OCI-LY3 (cell line): ENCODE measurements at regions not wholly inside any gene's neighbourhood (a gene's known extent, or its start where the extent isn't known, plus 50 kb on each side); places are given as distances from the start of the nearest gene placed in this dataset.

Source experiments
- EZH2phosphoT487 ChIP-seq: fragments of 200-600 bp; shearing (Covaris generic); IDR thresholded peaks from 2 replicates; pipeline ENCODE4 v1.6.1; 2018; ENCODE audit warnings: antibody characterized with exemption, mixed run types, low read depth
- TF ChIP-seq, protein P1 (sequence below): fragments of 200-600, 300-600 bp; sonication (generic); IDR thresholded peaks from 2 replicates; pipeline ENCODE4 v1.5.1; 2014; ENCODE audit warnings: antibody characterized with exemption, low read length, low read depth

DNA sequence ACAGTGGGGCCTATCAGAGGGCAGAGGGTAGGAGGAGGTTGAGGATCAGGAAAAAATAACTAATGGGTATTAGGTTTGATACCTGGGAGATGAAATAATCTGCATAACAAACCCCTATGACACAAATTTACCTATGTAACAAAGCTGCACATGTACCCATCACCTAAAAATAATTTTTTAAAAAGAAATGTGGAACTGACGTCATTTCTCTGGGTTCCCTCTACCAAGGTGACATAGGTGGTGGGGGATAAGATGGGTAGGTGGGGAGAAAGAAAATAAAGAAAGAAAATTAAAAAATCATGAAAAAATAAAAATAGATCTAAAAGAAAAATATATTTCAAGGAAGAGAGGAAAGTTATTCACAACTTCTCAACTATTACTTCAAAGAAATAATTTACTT lies 153.1 kb upstream of the SORCS1 start:
- TF ChIP-seq, protein P1, sequence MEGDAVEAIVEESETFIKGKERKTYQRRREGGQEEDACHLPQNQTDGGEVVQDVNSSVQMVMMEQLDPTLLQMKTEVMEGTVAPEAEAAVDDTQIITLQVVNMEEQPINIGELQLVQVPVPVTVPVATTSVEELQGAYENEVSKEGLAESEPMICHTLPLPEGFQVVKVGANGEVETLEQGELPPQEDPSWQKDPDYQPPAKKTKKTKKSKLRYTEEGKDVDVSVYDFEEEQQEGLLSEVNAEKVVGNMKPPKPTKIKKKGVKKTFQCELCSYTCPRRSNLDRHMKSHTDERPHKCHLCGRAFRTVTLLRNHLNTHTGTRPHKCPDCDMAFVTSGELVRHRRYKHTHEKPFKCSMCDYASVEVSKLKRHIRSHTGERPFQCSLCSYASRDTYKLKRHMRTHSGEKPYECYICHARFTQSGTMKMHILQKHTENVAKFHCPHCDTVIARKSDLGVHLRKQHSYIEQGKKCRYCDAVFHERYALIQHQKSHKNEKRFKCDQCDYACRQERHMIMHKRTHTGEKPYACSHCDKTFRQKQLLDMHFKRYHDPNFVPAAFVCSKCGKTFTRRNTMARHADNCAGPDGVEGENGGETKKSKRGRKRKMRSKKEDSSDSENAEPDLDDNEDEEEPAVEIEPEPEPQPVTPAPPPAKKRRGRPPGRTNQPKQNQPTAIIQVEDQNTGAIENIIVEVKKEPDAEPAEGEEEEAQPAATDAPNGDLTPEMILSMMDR: no peak
- no peak for TF ChIP-seq EZH2phosphoT487
